ENCODE measurements at regions not wholly inside any gene's neighbourhood (a gene's known extent, or its start where the extent isn't known, plus 50 kb on each side); places are given as distances from the start of the nearest gene placed in this dataset.

GRCh38 chr2:104736026-104736425 is 117.9 kb upstream of the POU3F3 start:
- TF ChIP-seq CTCF (IDR thresholded peaks at IDR 0.05; ENCODE audit: borderline replicate concordance, extremely low read depth, low read length, poor library complexity, severe bottlenecking) (no peak), EZH2 (IDR thresholded peaks at IDR 0.05; ENCODE audit: borderline replicate concordance, low read depth, low read length, severe bottlenecking) (no peak)
